Panc1 (cell line): ENCODE measurements at regions not wholly inside any gene's neighbourhood (a gene's known extent, or its start where the extent isn't known, plus 50 kb on each side); places are given as distances from the start of the nearest gene placed in this dataset.

Experiments used
- ATAC-seq: fragments of 200-7000 bp; cut with Tn5 transposase; 2 replicates; pipeline ENCODE4 v1.9.1; 2020; ENCODE audit warnings: mild to moderate bottlenecking, moderate library complexity
- BruUV-seq: library from RNA; stranded (reverse); fragments of 400-500 nt; replicated peaks from 2 replicates; lab custom pipeline; 2021; lab: Mats Ljungman, UMichigan
- CTCF ChIA-PET: fragments of 300-600 bp; sonication (Branson Sonifier 250); formaldehyde crosslinking; loops from one replicate; lab custom pipeline; 2022; ENCODE audit warnings: antibody characterized with exemption; lab: Charles Lee
- POLR2A ChIA-PET: fragments of 300-600 bp; sonication (Branson Sonifier 250); formaldehyde crosslinking; loops from one replicate; lab custom pipeline; 2022; ENCODE audit warnings: antibody characterized with exemption; lab: Charles Lee
- DNase-seq: peaks from one replicate; pipeline ENCODE4 v3.0.0-alpha.2; 2010; ENCODE audit warnings: low read depth, low spot score
- H3K27ac ChIP-seq: 2 replicates; pipeline ENCODE4 v1.5.1; 2011; ENCODE audit warnings: mild to moderate bottlenecking, low read length, inconsistent platforms
- H3K27me3 ChIP-seq: fragments of 200-500 bp; sonication (Bioruptor generic); 2 replicates; pipeline ENCODE4 v1.6.0; 2014; ENCODE audit warnings: low read length, inconsistent platforms; ENCODE audit not compliant: control insufficient read depth, insufficient read depth
- H3K36me3 ChIP-seq: fragments of 200-500 bp; sonication (Bioruptor generic); 2 replicates; pipeline ENCODE4 v1.5.1; 2014; ENCODE audit warnings: inconsistent platforms, mild to moderate bottlenecking, low read length, moderate library complexity; ENCODE audit not compliant: control insufficient read depth, insufficient read depth
- H3K4me1 ChIP-seq: 2 replicates; pipeline ENCODE4 v1.5.1; 2011; ENCODE audit warnings: inconsistent platforms, mild to moderate bottlenecking, low read length, moderate library complexity; ENCODE audit not compliant: control insufficient read depth, insufficient read depth
- H3K4me3 ChIP-seq, 2 experiments: 2 replicates each; pipeline ENCODE4 v1.5.1; 2011 to 2012; ENCODE audit warnings: low read depth in 2 of 2, low read length in 2 of 2, mild to moderate bottlenecking in 2 of 2, inconsistent platforms in 1 of 2, moderate library complexity in 1 of 2
- H3K9me3 ChIP-seq: fragments of 200-500 bp; sonication (Bioruptor generic); 2 replicates; pipeline ENCODE4 v1.5.1; 2014; ENCODE audit warnings: low read depth, mild to moderate bottlenecking, inconsistent platforms, low read length, moderate library complexity; ENCODE audit not compliant: control insufficient read depth, insufficient read depth
- CTCF ChIP-seq: fragments of 450-650 bp; IDR thresholded peaks from 2 replicates; pipeline ENCODE4 v1.5.1; 2017; ENCODE audit warnings: mild to moderate bottlenecking
- POLR2AphosphoS5 ChIP-seq: IDR thresholded peaks from 2 replicates; pipeline ENCODE4 v1.6.1; 2012; ENCODE audit warnings: mild to moderate bottlenecking, low read depth, low read length, moderate library complexity
- REST ChIP-seq, 2 experiments: IDR thresholded peaks; 2 replicates each; pipeline ENCODE4 v1.6.1; 2011 to 2012; ENCODE audit warnings: low read depth in 2 of 2, control low read depth in 1 of 2, low read length in 1 of 2, mild to moderate bottlenecking in 1 of 2, moderate library complexity in 1 of 2; ENCODE audit not compliant: insufficient read depth in 1 of 2
- SIN3A ChIP-seq: IDR thresholded peaks from 2 replicates; pipeline ENCODE4 v1.6.1; 2012; ENCODE audit warnings: low read depth, mild to moderate bottlenecking, low read length, moderate library complexity, borderline replicate concordance; ENCODE audit not compliant: insufficient read depth
- TCF7L2 ChIP-seq: IDR thresholded peaks from 2 replicates; pipeline ENCODE4 v1.6.1; 2011; ENCODE audit warnings: mild to moderate bottlenecking, low read depth, low read length, inconsistent platforms
- in situ Hi-C: cut with HindIII; loops from 2 replicates; pipeline ENCODE4 v1.10.0; 2016; ENCODE audit warnings: low sequenced_read_pairs, low pct_unique_long_range_greater_than_20kb
- intact Hi-C: fragments of 100-400 bp; cut with micrococcal nuclease; formaldehyde crosslinking; loops from one replicate; pipeline ENCODE4 v1.10.0; 2022; ENCODE audit not compliant: unreplicated experiment

DNA sequence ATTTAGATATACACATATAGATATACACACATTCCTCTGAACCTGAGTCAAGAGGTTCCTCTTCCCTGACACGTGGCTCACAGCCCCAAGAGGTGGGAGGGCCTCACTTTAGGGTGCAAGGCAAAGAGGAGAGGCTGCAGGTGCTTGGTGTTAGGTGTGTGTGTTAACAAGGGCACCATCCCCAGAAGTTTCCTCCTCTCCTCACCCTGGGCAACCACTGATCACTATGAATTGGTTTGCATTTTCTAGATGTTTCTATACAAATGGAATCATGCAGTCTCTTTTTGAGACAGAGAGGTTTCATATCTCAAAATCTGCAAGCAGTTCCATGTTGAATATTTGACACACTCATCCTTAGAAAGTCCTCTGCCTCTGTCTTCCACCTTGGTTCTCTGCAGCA, 120.9 kb upstream of the NECTIN1 start:
- no peaks in the 10 kb centered on the region for H3K36me3 ChIP-seq
- no peak overlapping the region for H3K4me3 ChIP-seq
- no peaks in the 10 kb centered on the region for H3K4me1 ChIP-seq
- no TSS peak for BruUV-seq
- no peaks in the 10 kb centered on the region; the same call in 1 of the 2 replicates for H3K9me3 ChIP-seq
- in situ Hi-C loops (no loop called here), intact Hi-C loops (no loop called here)
- POLR2A ChIA-PET, result no interaction called here
- H3K27me3 ChIP-seq, result peaks cover 6% of the 10 kb centered on the region
- TF ChIP-seq TCF7L2, result no peak
- ATAC-seq, result no peak
- no peak for DNase-seq
- no peak overlapping the region for H3K27ac ChIP-seq
- CTCF ChIA-PET, result no interaction called here

GRCh38 chr11:119847853-119848252, 118.9 kb upstream of the NECTIN1 start:
- no peak for ATAC-seq
- CTCF ChIA-PET, result interaction anchor here (0.6 kb wide), 1 partner anchor 321 kb away, joined by 3 read pairs; no protein-coding TSS in a partner anchor
- Histone ChIP-seq H3K4me3 (no peak overlapping the region), H3K27me3 (peaks cover 6% of the 10 kb centered on the region), H3K27ac (no peak overlapping the region), H3K36me3 (no peaks in the 10 kb centered on the region), H3K4me1 (no peaks in the 10 kb centered on the region), H3K9me3 (no peaks in the 10 kb centered on the region; the same call in 1 of the 2 replicates)
- in situ Hi-C loops, result no loop called here
- intact Hi-C loops, result no loop called here
- BruUV-seq, result no TSS peak
- no peak for DNase-seq
- POLR2A ChIA-PET, result interaction anchor here (0.7 kb wide), 1 partner anchor 335 kb away, joined by 4 read pairs; no protein-coding TSS in a partner anchor
- TF ChIP-seq REST (IDR thresholded peaks at IDR 0.05; ENCODE audit: insufficient read depth in 1 of 2, low read depth in 2 of 2, low read length in 1 of 2) (no peak), POLR2AphosphoS5 (no peak), SIN3A (no peak), CTCF (no peak), TCF7L2 (no peak)

GRCh38 chr11:119846374-119846773, 117.4 kb upstream of the NECTIN1 start:
- intact Hi-C loops (no loop called here), in situ Hi-C loops (no loop called here)
- Histone ChIP-seq H3K4me3 (no peak overlapping the region), H3K27me3 (peaks cover 6% of the 10 kb centered on the region), H3K9me3 (no peaks in the 10 kb centered on the region; the same call in 1 of the 2 replicates), H3K36me3 (no peaks in the 10 kb centered on the region), H3K27ac (no peak overlapping the region), H3K4me1 (no peaks in the 10 kb centered on the region)
- no peak for ATAC-seq
- no peak for DNase-seq
- CTCF ChIA-PET, result no interaction called here
- TF ChIP-seq TCF7L2, result no peak
- no TSS peak for BruUV-seq
- POLR2A ChIA-PET, result no interaction called here
